CD4-positive, alpha-beta T cell (primary cell): ENCODE measurements at regions not wholly inside any gene's neighbourhood (a gene's known extent, or its start where the extent isn't known, plus 50 kb on each side); places are given as distances from the start of the nearest gene placed in this dataset.

Experiments used
- ATAC-seq: fragments of 200-7000 bp; cut with Tn5 transposase; one replicate; pipeline ENCODE4 v1.10.0; 2022; ENCODE audit warnings: mild to moderate bottlenecking; ENCODE audit not compliant: poor library complexity
- CTCF ChIA-PET: fragments of 350-600 bp; sonication (Branson Sonifier 250); formaldehyde crosslinking; loops from one replicate; lab custom pipeline; 2021; ENCODE audit warnings: antibody characterized with exemption, inconsistent platforms; lab: Charles Lee
- POLR2A ChIA-PET: fragments of 350-600 bp; sonication (Branson Sonifier 250); formaldehyde crosslinking; loops from one replicate; lab custom pipeline; 2021; ENCODE audit warnings: antibody characterized with exemption, inconsistent platforms; lab: Charles Lee
- DNase-seq, 14 experiments: peaks; one replicate each; pipeline ENCODE4 v3.0.0-alpha.2; 2013 to 2020; ENCODE audit warnings: mixed read lengths in 2 of 14
- H3K27ac ChIP-seq, 2 donors: one replicate each; pipeline versions ENCODE4 v1.5.1 to v1.7.0; 2013; ENCODE audit warnings: low read length in 2 of 2, low read depth in 1 of 2, mild to moderate bottlenecking in 1 of 2
- H3K27me3 ChIP-seq, 2 experiments: 1 replicate in 1 of 2; 2 replicates in 1 of 2; pipeline versions ENCODE4 v1.6.1 to v1.7.0; 2013; ENCODE audit warnings: low read length in 2 of 2, control low read depth in 1 of 2, mild to moderate bottlenecking in 1 of 2, moderate library complexity in 1 of 2; ENCODE audit not compliant: insufficient read depth in 2 of 2, control insufficient read depth in 1 of 2
- H3K36me3 ChIP-seq: one replicate; pipeline ENCODE4 v1.6.1; 2013; ENCODE audit warnings: low read length, control low read depth; ENCODE audit not compliant: insufficient read depth
- H3K4me1 ChIP-seq: one replicate; pipeline ENCODE4 v1.6.1; 2013; ENCODE audit warnings: low read length, control low read depth; ENCODE audit not compliant: insufficient read depth
- H3K4me3 ChIP-seq: one replicate; pipeline ENCODE4 v1.5.1; 2013; ENCODE audit warnings: mild to moderate bottlenecking, low read length, moderate library complexity
- H3K9me3 ChIP-seq, 2 experiments: 1 replicate in 1 of 2; 2 replicates in 1 of 2; pipeline versions ENCODE4 v1.6.1 to v1.7.0; 2013; ENCODE audit warnings: low read length in 2 of 2, mild to moderate bottlenecking in 2 of 2, control low read depth in 1 of 2, moderate library complexity in 1 of 2; ENCODE audit not compliant: control insufficient read depth in 1 of 2, insufficient read depth in 1 of 2
- H3K27ac Mint-ChIP-seq: one replicate; pipeline ENCODE4 v1.8.0; 2020; ENCODE audit warnings: mixed read lengths
- H3K27me3 Mint-ChIP-seq: one replicate; pipeline ENCODE4 v1.8.0; 2021; ENCODE audit warnings: mixed read lengths
- H3K36me3 Mint-ChIP-seq: one replicate; pipeline ENCODE4 v1.8.0; 2021; ENCODE audit warnings: low read depth, mixed read lengths
- H3K4me1 Mint-ChIP-seq: one replicate; pipeline ENCODE4 v1.8.0; 2021; ENCODE audit warnings: low read depth, mixed read lengths
- H3K4me3 Mint-ChIP-seq: one replicate; pipeline ENCODE4 v1.8.0; 2020; ENCODE audit warnings: mild to moderate bottlenecking, mixed read lengths
- H3K9me3 Mint-ChIP-seq: one replicate; pipeline ENCODE4 v1.8.0; 2020; ENCODE audit warnings: mixed read lengths
- intact Hi-C, 2 experiments: fragments of 100-400 bp; cut with DNase I in 1 of 2; cut with micrococcal nuclease in 1 of 2; formaldehyde crosslinking; loops; one replicate each; pipeline versions ENCODE4 v1.15.1 to v1.9.0; 2023 to 2025; cut with DNase I, micrococcal nuclease
- TF ChIP-seq, protein P1 (sequence below): fragments of 200-600 bp; IDR thresholded peaks from one replicate; pipeline ENCODE4 v1.8.0; 2022; ENCODE audit warnings: antibody characterized with exemption, mild to moderate bottlenecking

DNA sequence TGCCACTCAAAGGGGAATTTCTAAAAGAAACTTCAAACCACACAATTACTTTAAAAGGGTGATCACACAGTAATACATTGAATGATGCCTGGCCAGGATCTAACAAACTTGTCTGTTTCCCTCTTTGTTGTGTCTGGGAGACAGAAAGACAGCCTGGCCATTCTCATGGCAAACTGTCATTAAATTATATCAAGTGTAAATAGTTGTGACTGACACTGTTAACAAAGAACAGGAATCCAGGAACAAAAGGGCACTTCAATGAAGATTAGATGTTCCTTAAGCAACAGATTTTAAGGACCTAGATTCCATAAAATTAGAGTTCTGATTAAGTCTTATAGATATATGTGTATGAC is 383.6 kb downstream of the KCNJ2 start:
- Mint-ChIP-seq H3K9me3 (no peaks in the 10 kb centered on the region), H3K36me3 (no peaks in the 10 kb centered on the region), H3K27me3 (no peaks in the 10 kb centered on the region), H3K4me1 (no peaks in the 10 kb centered on the region), H3K4me3 (no peak overlapping the region), H3K27ac (no peak overlapping the region)
- DNase-seq (no peak), ATAC-seq (no peak)
- Histone ChIP-seq H3K27ac (no peak overlapping the region), H3K36me3 (no peaks in the 10 kb centered on the region), H3K27me3 (no peaks in the 10 kb centered on the region), H3K4me3 (no peak overlapping the region), H3K4me1 (no peaks in the 10 kb centered on the region), H3K9me3 (no peaks in the 10 kb centered on the region)
- ChIA-PET POLR2A (no interaction called here), CTCF (no interaction called here)
- TF ChIP-seq, protein P1, sequence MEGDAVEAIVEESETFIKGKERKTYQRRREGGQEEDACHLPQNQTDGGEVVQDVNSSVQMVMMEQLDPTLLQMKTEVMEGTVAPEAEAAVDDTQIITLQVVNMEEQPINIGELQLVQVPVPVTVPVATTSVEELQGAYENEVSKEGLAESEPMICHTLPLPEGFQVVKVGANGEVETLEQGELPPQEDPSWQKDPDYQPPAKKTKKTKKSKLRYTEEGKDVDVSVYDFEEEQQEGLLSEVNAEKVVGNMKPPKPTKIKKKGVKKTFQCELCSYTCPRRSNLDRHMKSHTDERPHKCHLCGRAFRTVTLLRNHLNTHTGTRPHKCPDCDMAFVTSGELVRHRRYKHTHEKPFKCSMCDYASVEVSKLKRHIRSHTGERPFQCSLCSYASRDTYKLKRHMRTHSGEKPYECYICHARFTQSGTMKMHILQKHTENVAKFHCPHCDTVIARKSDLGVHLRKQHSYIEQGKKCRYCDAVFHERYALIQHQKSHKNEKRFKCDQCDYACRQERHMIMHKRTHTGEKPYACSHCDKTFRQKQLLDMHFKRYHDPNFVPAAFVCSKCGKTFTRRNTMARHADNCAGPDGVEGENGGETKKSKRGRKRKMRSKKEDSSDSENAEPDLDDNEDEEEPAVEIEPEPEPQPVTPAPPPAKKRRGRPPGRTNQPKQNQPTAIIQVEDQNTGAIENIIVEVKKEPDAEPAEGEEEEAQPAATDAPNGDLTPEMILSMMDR: no peak
- intact Hi-C loops: loop anchor here (5.0 kb wide), 1 partner anchor 986 kb away; no protein-coding TSS in a partner anchor

DNA sequence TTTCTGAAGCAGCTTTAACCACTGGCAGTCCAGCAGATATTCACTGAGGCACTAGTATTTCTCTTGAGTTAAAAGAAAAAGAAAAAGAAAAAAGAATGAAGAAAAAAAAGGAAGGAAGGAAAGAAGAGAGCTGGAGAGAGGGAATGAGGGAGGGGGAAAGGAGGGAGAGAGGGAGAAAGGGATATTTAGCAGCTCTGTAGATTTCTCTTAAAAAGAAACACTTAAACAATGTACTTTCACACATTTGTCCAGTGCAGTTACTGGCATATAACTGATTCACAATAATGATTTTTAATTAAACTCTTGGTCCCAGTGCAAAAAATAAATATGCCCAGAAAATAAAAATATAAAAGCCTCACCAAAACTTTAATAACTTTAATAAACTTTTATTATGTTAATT is 386.4 kb downstream of the KCNJ2 start:
- no peak overlapping the region for H3K4me3 Mint-ChIP-seq
- Histone ChIP-seq H3K36me3 (no peaks in the 10 kb centered on the region), H3K4me3 (no peak overlapping the region), H3K4me1 (no peaks in the 10 kb centered on the region), H3K27me3 (no peaks in the 10 kb centered on the region), H3K9me3 (no peaks in the 10 kb centered on the region), H3K27ac (no peak overlapping the region)
- CTCF ChIA-PET: no interaction called here
- ATAC-seq: no peak
- no peaks in the 10 kb centered on the region for H3K36me3 Mint-ChIP-seq
- TF ChIP-seq, protein P1: no peak
- H3K27ac Mint-ChIP-seq: no peak overlapping the region
- H3K27me3 Mint-ChIP-seq: no peaks in the 10 kb centered on the region
- H3K4me1 Mint-ChIP-seq: no peaks in the 10 kb centered on the region
- intact Hi-C loops: no loop called here
- POLR2A ChIA-PET: no interaction called here
- no peaks in the 10 kb centered on the region for H3K9me3 Mint-ChIP-seq
- no peak for DNase-seq

DNA sequence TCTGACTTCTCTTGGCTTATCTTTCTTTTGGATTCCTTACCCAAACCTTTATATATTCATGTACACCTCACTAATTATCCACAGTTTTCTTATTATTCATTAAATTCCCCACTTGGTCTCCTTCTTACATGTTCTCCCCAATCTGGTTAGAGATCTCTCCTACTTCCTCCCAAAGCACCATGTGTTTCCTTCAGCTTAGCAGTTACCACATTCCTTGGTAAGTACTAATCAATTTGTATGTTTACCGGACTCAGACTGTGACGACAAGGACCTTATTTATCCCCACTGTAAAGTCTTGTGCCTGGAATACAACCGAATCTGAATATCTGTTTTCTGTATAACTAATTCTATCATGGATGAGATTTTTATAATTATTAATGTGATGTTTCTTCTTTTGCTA is 389.5 kb downstream of the KCNJ2 start:
- H3K4me3 Mint-ChIP-seq: no peak overlapping the region
- H3K27ac Mint-ChIP-seq: no peak overlapping the region
- no peaks in the 10 kb centered on the region for H3K36me3 ChIP-seq
- ATAC-seq: no peak
- TF ChIP-seq, protein P1: no peak
- H3K4me1 ChIP-seq: no peaks in the 10 kb centered on the region
- H3K9me3 ChIP-seq: no peaks in the 10 kb centered on the region
- H3K27me3 ChIP-seq: no peaks in the 10 kb centered on the region
- CTCF ChIA-PET: no interaction called here
- H3K36me3 Mint-ChIP-seq: no peaks in the 10 kb centered on the region
- no peaks in the 10 kb centered on the region for H3K27me3 Mint-ChIP-seq
- H3K4me1 Mint-ChIP-seq: no peaks in the 10 kb centered on the region
- H3K9me3 Mint-ChIP-seq: no peaks in the 10 kb centered on the region
- H3K4me3 ChIP-seq: no peak overlapping the region
- DNase-seq: no peak
- POLR2A ChIA-PET: no interaction called here
- no peak overlapping the region for H3K27ac ChIP-seq
- intact Hi-C loops: no loop called here
